Mesodermal cell (in vitro differentiated cells): ENCODE measurements at regions not wholly inside any gene's neighbourhood (a gene's known extent, or its start where the extent isn't known, plus 50 kb on each side); places are given as distances from the start of the nearest gene placed in this dataset.
A peak's percentile ranks its signal among the peaks of the same experiment; 100 is the strongest.
"Not testable (repeated sequence)": the region's sequence is repeated elsewhere in the genome, so short reads cannot be mapped to it uniquely, and the experiment has no call there.

Experiments
- H3K27ac ChIP-seq: 2 replicates; pipeline ENCODE4 v1.7.0; 2013; ENCODE audit warnings: mild to moderate bottlenecking, low read depth, low read length, moderate library complexity; ENCODE audit not compliant: severe bottlenecking
- H3K36me3 ChIP-seq: 2 replicates; pipeline ENCODE4 v1.7.1; 2013; ENCODE audit warnings: mild to moderate bottlenecking, low read length, moderate library complexity; ENCODE audit not compliant: control insufficient read depth, insufficient read depth
- H3K4me1 ChIP-seq: one replicate; pipeline ENCODE4 v1.7.1; 2013; ENCODE audit warnings: mild to moderate bottlenecking, low read length; ENCODE audit not compliant: insufficient read depth, control insufficient read depth, poor library complexity, severe bottlenecking
- H3K4me3 ChIP-seq: 2 replicates; pipeline ENCODE4 v1.7.0; 2013; ENCODE audit warnings: low read length, control low read depth, mild to moderate bottlenecking; ENCODE audit not compliant: insufficient read depth, poor library complexity, severe bottlenecking; ENCODE audit errors: extremely low read depth
- H3K9me3 ChIP-seq: 2 replicates; pipeline ENCODE4 v1.7.1; 2013; ENCODE audit warnings: mild to moderate bottlenecking, low read length, moderate library complexity; ENCODE audit not compliant: control insufficient read depth
- WGBS, 2 experiments: methylation state at CpG; one replicate each; pipeline ENCODE4 v1.1.5; 2013; ENCODE audit warnings: missing lambda C conversion rate in 2 of 2; ENCODE audit not compliant: insufficient coverage in 2 of 2; 5-methylcytosine and 5-hydroxymethylcytosine counted together

GRCh38 chrX:141520750-141521149 lies 63.8 kb downstream of the SPANXA1 start:
- H3K27ac ChIP-seq, H3K36me3 ChIP-seq, H3K4me1 ChIP-seq, H3K4me3 ChIP-seq, H3K9me3 ChIP-seq: not testable (repeated sequence)
- no CpG with 5 or more reads among the region's 7 CpGs for WGBS, 2 experiments

DNA sequence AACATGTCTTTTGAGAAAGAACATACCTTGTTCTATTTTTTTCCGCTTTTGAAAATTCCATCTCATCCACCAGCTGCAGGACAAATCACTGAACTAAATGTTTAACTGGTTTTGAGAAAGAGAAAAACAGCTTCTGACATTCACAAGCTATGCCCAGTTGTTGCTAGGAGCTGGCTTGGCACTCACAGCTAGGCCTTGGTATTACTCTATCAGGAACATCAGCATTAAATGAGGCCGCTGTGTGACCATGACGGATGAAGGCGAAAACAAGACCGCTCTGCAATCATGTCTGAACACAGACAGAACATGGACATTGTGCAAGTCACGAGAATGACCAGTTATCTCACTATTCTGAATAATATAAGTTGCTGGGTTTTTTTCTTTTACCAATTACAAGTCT lies 108.8 kb downstream of the SPANXA1 start:
- not testable (repeated sequence) for H3K27ac ChIP-seq, H3K9me3 ChIP-seq, H3K4me1 ChIP-seq, H3K4me3 ChIP-seq, H3K36me3 ChIP-seq
- WGBS, 2 experiments = no CpG with 5 or more reads among the region's 6 CpGs

DNA sequence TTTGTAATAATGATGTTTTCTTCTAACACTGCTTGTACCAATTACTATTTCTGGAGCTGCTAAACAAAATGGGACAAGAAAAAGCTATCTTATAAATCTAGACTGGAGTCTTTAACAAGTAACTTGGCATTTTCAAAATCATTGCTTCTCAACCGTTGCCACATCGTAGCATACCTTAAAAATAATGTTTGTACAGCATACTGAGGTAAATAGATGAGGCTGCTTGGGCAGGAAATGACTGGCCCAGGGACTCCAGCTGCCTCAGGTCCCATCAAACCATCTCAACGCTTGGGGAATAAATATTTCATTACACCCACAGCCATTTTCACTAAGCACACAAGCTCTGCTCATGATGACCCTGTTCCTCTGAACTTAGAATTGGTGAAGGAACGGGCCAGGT lies 115.1 kb downstream of the SPANXA1 start:
- WGBS, 2 experiments = 83% methylated on average over 2 of the region's 4 CpGs; no CpG with 5 or more reads in 1 of the 2 experiments
- no peak overlapping the region for H3K27ac ChIP-seq

DNA sequence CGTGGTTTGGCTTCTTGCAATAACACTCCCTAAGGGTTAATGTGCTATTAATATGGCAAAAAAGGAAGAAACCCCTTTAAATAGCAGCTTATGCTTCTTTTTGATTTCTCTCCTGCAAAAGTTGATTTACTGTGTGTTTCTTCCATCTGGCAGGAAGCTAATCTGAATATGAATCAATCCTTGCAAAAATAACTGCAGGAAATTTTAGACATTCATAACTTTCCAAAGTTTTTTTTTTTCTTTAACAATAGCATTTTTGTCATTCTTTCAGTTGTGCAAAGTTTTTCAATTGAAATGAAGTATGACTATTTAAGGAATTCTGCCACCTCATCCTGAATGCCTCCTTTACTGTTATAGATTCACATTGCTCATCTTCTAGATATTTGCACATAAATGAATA lies 115.6 kb downstream of the SPANXA1 start:
- H3K4me3 ChIP-seq = no peak overlapping the region
- no peaks in the 10 kb centered on the region for H3K9me3 ChIP-seq
- no peak overlapping the region for H3K27ac ChIP-seq
- no peaks in the 10 kb centered on the region for H3K4me1 ChIP-seq
- no CpG with 5 or more reads among the region's 1 CpG for WGBS, 2 experiments
- no peaks in the 10 kb centered on the region for H3K36me3 ChIP-seq

More for the DNA sequence above, 115.1 kb downstream of the SPANXA1 start:
- Histone ChIP-seq H3K36me3 (no peaks in the 10 kb centered on the region), H3K4me1 (no peaks in the 10 kb centered on the region), H3K4me3 (no peak overlapping the region), H3K9me3 (no peaks in the 10 kb centered on the region)

- Histone ChIP-seq H3K27ac (no peak overlapping the region), H3K36me3 (no peaks in the 10 kb centered on the region), H3K4me3 (no peak overlapping the region), H3K9me3 (no peaks in the 10 kb centered on the region), H3K4me1 (no peaks in the 10 kb centered on the region)
- no CpG with 5 or more reads among the region's 4 CpGs for WGBS, 2 experiments
Measured at GRCh38 chrX:141467442-141467841, 117.1 kb downstream of the SPANXA1 start.

DNA sequence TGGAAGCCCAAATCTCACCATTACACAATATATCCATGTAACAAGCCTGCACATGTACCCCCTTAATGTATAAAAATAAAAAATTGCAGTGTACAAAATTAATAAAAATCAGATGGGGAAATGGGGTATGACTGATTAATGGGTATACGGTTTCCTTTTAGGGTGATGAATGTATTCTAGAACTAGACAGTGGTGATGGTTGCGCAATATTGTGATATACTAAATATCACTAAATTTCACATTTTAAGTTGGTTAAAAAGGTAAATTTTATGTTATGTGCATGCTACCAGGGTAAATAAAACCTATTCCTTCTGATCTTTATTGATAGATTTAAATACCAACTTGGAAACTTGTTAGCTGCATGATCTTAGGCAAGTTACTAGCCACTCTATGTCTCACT lies 129.4 kb downstream of the SPANXA1 start:
- Histone ChIP-seq H3K4me1 (no peaks in the 10 kb centered on the region), H3K27ac (no peak overlapping the region), H3K36me3 (no peaks in the 10 kb centered on the region), H3K4me3 (no peak overlapping the region), H3K9me3 (no peaks in the 10 kb centered on the region)
- WGBS, 2 experiments = no CpG with 5 or more reads among the region's 2 CpGs

DNA sequence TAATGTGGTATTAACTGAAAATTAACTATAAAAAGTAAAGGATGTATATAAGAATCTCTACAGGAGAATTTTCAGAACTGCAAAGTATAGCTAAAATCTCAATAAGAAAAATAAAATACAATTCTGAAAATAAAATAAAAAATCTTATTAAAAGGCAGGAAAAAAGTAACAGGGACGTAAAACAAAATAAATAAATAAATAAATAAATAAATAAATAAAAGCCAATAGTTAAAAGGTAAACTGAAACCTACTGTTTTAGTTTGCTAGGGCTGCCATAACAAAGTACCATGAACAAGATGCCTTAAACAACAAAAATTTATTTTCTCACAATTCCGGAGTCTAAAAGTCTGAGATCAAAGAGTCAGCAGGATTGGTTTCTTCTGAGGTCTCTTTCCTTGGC lies 140.6 kb downstream of the SPANXA1 start:
- WGBS, 2 experiments = no CpG with 5 or more reads among the region's 2 CpGs
- H3K27ac ChIP-seq = no peak overlapping the region

GRCh38 chrX:141439651-141440050 lies 144.9 kb downstream of the SPANXA1 start:
- H3K36me3 ChIP-seq = no peaks in the 10 kb centered on the region
- H3K4me1 ChIP-seq = no peaks in the 10 kb centered on the region
- WGBS, 2 experiments = no CpG with 5 or more reads among the region's 1 CpG
- no peaks in the 10 kb centered on the region for H3K9me3 ChIP-seq
- no peak overlapping the region for H3K27ac ChIP-seq
- H3K4me3 ChIP-seq = no peak overlapping the region

More for the DNA sequence above, 140.6 kb downstream of the SPANXA1 start:
- H3K9me3 ChIP-seq = no peaks in the 10 kb centered on the region
- H3K4me3 ChIP-seq = no peak overlapping the region
- no peaks in the 10 kb centered on the region for H3K4me1 ChIP-seq
- H3K36me3 ChIP-seq = no peaks in the 10 kb centered on the region

DNA sequence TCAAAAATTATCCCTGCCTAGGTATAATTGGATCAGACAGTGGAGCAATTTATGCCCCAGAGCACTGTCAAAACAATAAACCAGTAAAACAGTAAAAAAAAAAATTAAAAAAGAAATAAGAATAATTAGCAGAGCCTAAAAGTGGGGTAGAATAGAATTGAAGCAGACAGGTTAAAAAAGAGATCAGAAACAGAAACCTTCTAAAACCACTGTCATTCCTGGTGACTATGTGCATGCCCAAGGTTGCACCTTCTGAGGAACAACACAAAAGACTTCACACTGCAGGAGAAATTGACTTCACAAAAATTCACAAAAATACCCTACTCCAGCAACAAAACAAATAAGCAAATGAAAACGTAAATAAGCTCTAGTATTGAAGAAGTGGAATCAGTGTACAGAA lies 168.6 kb downstream of the SPANXA1 start:
- no peak overlapping the region for H3K4me3 ChIP-seq
- H3K36me3 ChIP-seq = no peaks in the 10 kb centered on the region
- H3K9me3 ChIP-seq = no peaks in the 10 kb centered on the region
- no peaks in the 10 kb centered on the region for H3K4me1 ChIP-seq
- H3K27ac ChIP-seq = no peak overlapping the region
- WGBS, 2 experiments = no CpG with 5 or more reads among the region's 1 CpG

DNA sequence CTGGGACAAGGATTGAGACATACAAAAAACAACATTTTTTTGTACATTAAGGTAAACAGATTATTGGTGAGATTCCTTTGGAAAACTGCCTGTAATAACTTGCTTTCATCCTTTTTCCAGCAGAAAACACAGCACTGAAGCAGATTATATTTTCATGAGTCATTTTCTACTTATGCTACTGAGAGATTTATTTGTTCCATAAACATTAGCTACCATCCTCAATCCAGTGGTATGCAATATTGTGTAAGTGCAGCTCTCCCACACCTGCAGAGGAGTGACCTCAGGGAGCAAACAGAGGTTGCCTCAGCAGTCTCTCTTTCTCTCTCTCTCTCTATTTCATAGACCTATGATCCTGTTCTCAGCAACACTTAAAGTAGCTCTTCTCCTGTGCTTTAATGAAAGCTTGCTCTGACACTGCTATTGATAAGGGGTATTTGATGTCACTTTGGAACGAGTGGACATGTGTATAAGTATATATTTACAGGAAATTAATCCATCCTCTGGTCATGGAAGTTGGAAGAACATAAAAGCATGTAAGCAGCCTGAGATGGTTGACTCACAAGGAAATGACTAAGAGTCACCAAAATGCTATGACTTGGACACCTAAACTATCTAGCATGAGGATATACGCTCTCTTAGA lies 163.7 kb upstream of the SPANXC start:
- no peaks in the 10 kb centered on the region for H3K9me3 ChIP-seq
- peaks cover 15% of the 10 kb centered on the region for H3K4me1 ChIP-seq
- peak overlapping the region; percentile 49 for H3K27ac ChIP-seq
- H3K4me3 ChIP-seq = no peak overlapping the region
- no peaks in the 10 kb centered on the region for H3K36me3 ChIP-seq
- whole genome bisulfite sequencing, 2 experiments = no CpG with 5 or more reads among the region's 2 CpGs

DNA sequence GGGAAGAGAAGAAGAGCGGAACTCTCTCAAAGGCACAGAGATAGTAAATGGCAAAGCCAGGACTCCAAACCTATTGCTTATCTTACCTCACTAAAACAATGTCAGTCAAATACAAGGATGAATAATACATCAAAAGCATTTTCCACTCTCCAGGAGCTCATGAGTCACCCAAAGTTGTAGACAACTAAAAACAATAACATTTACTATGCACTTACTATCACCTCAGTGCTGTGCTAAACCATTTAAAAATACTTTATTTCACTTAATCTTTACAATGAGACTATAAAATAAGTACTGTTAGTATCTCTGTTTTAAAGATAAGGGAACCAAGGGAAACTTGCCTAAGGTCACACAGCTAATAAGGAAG lies 163.2 kb upstream of the SPANXC start:
- Histone ChIP-seq H3K4me1 (peaks cover 15% of the 10 kb centered on the region), H3K4me3 (no peak overlapping the region), H3K36me3 (no peaks in the 10 kb centered on the region), H3K9me3 (no peaks in the 10 kb centered on the region), H3K27ac (peak overlapping the region; percentile 49)
- no CpG with 5 or more reads among the region's 1 CpG for WGBS, 2 experiments
